Fibroblast of pulmonary artery (primary cell): ENCODE measurements at regions not wholly inside any gene's neighbourhood (a gene's known extent, or its start where the extent isn't known, plus 50 kb on each side); places are given as distances from the start of the nearest gene placed in this dataset.

Experiments
- DNase-seq: peaks from one replicate; pipeline ENCODE4 v3.0.0-alpha.2; 2010; ENCODE audit warnings: low read depth
- H3K4me3 ChIP-seq: replicated peaks from 2 replicates; pipeline ENCODE4 v1.5.1; 2011; ENCODE audit warnings: low read depth, mild to moderate bottlenecking, control low read depth, low read length, moderate library complexity
- TF ChIP-seq, protein P1 (sequence below): IDR thresholded peaks from 2 replicates; pipeline ENCODE4 v1.5.1; 2011; ENCODE audit warnings: mild to moderate bottlenecking, control low read depth, low read length, inconsistent platforms; ENCODE audit errors: missing control alignments

DNA sequence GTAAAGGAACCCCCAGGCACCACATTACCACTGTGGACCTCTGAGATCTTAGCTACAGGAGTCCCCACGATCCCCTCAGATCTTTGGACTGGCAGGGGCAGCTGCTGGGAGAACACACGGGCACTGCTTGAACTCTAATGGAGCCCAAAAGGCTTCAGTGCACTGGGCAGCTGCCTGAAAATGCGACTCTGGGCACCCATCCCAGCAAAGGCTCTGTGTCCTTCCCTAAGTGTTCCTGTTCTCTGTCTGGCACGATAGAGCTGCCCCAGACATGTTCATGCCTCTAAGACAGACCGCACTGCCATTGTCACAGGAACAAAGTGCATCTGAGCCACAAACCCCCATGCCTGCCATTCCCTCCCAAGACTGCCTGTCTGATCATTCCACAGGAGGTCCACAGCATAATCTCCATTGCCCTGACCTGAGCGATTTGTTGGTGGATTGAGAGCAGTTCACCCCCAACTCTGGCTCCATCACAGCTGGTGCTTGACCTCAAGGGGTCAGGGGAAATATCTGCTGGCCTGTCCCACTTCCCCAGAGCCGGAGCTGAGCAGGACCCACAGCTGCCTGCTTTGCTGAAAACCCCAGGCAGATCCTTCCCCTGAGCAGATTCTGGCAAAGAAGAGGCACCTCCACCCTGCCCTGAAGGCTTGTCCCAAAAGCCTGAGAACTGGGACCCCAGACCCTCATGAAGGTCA lies 436.0 kb upstream of the INTU start:
- no peak overlapping the region for H3K4me3 ChIP-seq
- TF ChIP-seq, protein P1, sequence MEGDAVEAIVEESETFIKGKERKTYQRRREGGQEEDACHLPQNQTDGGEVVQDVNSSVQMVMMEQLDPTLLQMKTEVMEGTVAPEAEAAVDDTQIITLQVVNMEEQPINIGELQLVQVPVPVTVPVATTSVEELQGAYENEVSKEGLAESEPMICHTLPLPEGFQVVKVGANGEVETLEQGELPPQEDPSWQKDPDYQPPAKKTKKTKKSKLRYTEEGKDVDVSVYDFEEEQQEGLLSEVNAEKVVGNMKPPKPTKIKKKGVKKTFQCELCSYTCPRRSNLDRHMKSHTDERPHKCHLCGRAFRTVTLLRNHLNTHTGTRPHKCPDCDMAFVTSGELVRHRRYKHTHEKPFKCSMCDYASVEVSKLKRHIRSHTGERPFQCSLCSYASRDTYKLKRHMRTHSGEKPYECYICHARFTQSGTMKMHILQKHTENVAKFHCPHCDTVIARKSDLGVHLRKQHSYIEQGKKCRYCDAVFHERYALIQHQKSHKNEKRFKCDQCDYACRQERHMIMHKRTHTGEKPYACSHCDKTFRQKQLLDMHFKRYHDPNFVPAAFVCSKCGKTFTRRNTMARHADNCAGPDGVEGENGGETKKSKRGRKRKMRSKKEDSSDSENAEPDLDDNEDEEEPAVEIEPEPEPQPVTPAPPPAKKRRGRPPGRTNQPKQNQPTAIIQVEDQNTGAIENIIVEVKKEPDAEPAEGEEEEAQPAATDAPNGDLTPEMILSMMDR, result no peak
- no peak for DNase-seq

- H3K4me3 ChIP-seq, result no peak overlapping the region
- DNase-seq, result peak; percentile 16
- TF ChIP-seq, protein P1, result no peak
These were observed 429.1 kb upstream of the INTU start for GRCh38 chr4:127203562-127204200.

DNA sequence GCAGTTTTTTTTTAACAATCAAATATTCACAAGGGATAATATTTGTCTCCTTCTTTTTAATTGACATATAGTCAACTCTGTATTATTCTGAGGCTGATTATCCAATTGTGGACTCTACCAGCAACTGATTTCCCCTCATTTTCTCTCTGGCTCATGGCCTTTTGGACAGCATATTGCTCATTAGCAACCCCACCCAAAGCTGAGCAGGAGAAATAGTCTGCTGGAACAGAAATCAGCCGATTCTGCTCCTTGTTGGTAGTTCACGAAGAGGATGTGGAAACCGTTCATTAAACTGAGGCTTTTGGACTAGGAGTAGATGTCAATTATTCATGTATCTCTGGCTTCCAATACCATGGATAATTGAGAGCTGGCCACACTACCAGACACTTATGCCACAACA lies 428.4 kb upstream of the INTU start:
- TF ChIP-seq, protein P1, result no peak
- DNase-seq, result no peak
- H3K4me3 ChIP-seq, result no peak overlapping the region

DNA sequence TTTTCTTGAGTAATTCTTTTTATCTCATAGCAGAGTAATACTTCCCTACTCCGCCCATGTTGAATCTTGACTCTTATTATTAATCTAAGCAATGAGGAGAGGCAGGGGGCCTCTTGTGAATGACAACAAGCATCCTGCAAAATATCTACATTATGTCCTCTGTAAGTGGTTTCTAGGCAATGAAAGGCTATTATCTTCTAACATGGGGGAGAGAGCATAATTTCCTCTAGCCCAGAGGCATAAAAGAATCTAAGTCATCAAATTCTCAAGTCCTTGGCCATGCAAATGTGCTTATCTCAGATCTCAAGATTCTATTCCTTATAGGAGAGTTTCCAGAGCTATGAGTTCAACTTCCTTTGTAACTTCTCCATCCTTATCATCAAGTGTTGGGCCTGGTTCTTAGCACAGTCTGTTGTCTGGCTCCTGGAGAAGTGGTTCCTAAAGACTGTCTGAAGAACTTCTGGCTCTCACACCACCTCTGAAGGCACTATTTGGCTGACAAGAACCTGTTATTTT lies 423.1 kb upstream of the INTU start:
- TF ChIP-seq, protein P1, result no peak
- H3K4me3 ChIP-seq, result no peak overlapping the region
- no peak for DNase-seq

DNA sequence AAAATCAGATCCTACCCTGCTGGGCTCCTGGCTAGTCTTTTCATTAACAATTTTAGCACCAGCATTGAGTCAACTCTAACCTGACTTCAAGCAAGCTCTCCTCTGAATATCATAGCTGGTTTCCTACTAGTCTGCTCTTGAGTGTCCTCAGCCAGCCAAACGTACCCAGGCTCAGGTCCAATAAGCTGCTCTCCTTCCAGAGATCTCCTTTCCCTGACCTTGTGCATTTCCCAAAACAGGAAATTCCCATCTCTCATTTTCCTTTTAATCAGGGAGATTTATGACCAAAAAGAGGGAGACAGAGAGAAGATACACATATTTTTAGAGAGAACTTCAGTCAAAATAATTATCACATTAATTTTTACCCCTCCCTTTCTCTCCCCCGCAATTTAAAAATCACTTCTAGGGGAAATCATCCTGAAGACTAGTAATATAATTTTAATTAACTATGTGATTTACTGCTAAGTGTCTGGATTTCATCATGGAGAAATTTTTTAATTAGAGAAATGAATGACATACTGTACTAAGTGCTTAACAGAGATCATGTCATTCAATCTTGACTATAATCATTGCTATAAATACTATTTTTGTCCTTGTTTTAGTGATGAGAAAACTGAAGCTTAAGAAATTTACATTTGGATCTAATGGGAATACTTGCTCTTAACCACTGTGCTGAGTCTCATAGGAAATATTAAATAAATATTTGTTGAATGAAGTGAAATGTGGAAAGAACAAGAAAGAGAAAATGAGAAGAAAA lies 421.7 kb upstream of the INTU start:
- TF ChIP-seq, protein P1, result no peak
- no peak for DNase-seq
- H3K4me3 ChIP-seq, result no peak overlapping the region

DNA sequence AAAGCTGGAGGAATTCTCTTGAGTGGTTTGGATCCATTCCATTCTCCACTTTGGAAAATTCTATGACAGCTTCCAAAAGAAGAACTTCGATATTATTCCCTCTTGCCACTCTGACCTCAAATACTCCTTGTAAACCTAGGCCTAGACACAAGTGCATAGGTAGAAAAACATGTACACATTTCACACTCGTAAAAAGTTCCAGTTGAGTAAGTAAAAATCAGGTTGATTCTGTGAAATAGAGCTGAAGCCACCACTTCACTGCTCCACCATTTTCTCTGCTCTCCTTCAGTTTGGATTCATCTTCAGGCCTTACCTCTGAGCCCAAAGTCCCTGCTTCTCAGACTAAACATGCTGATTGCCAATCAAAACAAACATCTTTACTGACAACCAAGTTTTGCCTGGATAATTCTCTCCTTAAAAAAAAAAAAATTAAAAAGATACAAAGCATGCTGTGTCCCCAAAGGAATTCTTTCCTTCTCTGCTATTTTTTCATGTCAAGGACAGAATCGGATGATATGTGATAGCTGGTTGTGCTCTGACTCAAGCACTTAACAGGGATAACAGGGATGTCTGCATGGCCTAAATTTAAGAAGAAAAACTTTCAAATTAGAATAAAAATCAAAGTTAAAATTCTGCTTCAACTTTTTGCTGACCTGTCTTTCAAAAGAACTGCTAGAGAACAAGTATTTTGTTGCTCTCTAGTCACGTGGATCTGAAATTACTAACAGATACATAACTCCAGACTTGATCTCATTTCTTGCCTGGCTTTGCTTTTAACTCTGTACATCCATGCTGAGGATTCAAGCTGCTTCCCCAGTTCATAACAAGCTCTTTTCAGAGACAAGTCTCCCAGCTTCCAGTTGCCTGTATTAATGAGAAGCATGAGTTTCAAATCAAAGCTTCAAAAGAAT lies 420.9 kb upstream of the INTU start:
- DNase-seq, result no peak
- TF ChIP-seq, protein P1, result no peak
- no peak overlapping the region for H3K4me3 ChIP-seq
